ENCODE measurements at regions not wholly inside any gene's neighbourhood (a gene's known extent, or its start where the extent isn't known, plus 50 kb on each side); places are given as distances from the start of the nearest gene placed in this dataset.

- TF ChIP-seq ZNF462 (CRISPR knock-in tag; IDR thresholded peaks at IDR 0.05) (no peak), ZNF331 (CRISPR knock-in tag; IDR thresholded peaks at IDR 0.05; ENCODE audit: low read depth) (no peak), EZH2phosphoT487 (IDR thresholded peaks at IDR 0.05; ENCODE audit: unreplicated experiment) (no peak), EZH2 (IDR thresholded peaks at IDR 0.05; ENCODE audit: low read depth, unreplicated experiment) (no peak), NANOG (IDR thresholded peaks at IDR 0.05; ENCODE audit: borderline replicate concordance) (no peak), POLR2AphosphoS5 (IDR thresholded peaks at IDR 0.05; ENCODE audit: low read depth) (no peak), STAT1 (IDR thresholded peaks at IDR 0.05; ENCODE audit: unreplicated experiment) (no peak), JUNB (IDR thresholded peaks at IDR 0.05; ENCODE audit: unreplicated experiment) (no peak)
Observed at GRCh38 chr2:17242813-17243485, 275.3 kb downstream of the RAD51AP2 start (continued).

- Histone ChIP-seq H3K27ac (ENCODE audit: low read depth) (no peak overlapping the region), H3K4me1 (ENCODE audit: insufficient read depth) (no peaks in the 10 kb centered on the region), H3K36me3 (ENCODE audit: insufficient read depth) (no peaks in the 10 kb centered on the region), H4K20me1 (replicated peaks; ENCODE audit: insufficient read depth) (no peaks in the 10 kb centered on the region), H3K9me2 (ENCODE audit: insufficient read depth) (no peaks in the 10 kb centered on the region), H3F3A (replicated peaks; ENCODE audit: low read depth) (no peaks in the 10 kb centered on the region), H3K4me3 (no peak overlapping the region), H3K27me3 (ENCODE audit: insufficient read depth) (no peaks in the 10 kb centered on the region), H2AFZ (no peak overlapping the region), H3K4me2 (no peak overlapping the region), H3K79me2 (replicated peaks; ENCODE audit: insufficient read depth) (no peaks in the 10 kb centered on the region)
- DNase-seq (ENCODE audit: low spot score) = no peak
- no peaks in the 10 kb centered on the region for H3K4me1 Mint-ChIP-seq
- no peak overlapping the region for H3K27ac Mint-ChIP-seq
- H3K27me3 Mint-ChIP-seq (ENCODE audit: insufficient read depth, low read depth, poor library complexity) = peaks cover 2% of the 10 kb centered on the region
- no peaks in the 10 kb centered on the region for H3K9me3 Mint-ChIP-seq
- TF ChIP-seq CREB1 (CRISPR knock-in tag; IDR thresholded peaks at IDR 0.05; ENCODE audit: low read depth) (no peak), STAT1 (IDR thresholded peaks at IDR 0.05; ENCODE audit: unreplicated experiment) (no peak), JUNB (IDR thresholded peaks at IDR 0.05; ENCODE audit: unreplicated experiment) (no peak)
- no peak overlapping the region for H3K4me3 Mint-ChIP-seq
- no peak for ATAC-seq
- no peaks in the 10 kb centered on the region for H3K36me3 Mint-ChIP-seq (ENCODE audit: low read depth)
Observed at GRCh38 chr2:17239550-17239949, 278.7 kb downstream of the RAD51AP2 start.

Measured in GM23338 (cell line).